Esophagus muscularis mucosa (tissue), 3 donors: ENCODE measurements at regions not wholly inside any gene's neighbourhood (a gene's known extent, or its start where the extent isn't known, plus 50 kb on each side); places are given as distances from the start of the nearest gene placed in this dataset.

Experiments used
- POLR2A ChIP-seq: fragments of 450-650 bp; IDR thresholded peaks from one replicate; pipeline ENCODE4 v1.6.1; 2017; ENCODE audit warnings: antibody characterized with exemption, moderate library complexity, mild to moderate bottlenecking, low read depth
- TF ChIP-seq, protein P1 (sequence below), 3 experiments: fragments of 200-600 bp in 2 of 3; fragments of 450-650 bp in 1 of 3; sonication (generic) in 2 of 3; IDR thresholded peaks; one replicate each; pipeline ENCODE4 v1.5.1; 2017 to 2019; ENCODE audit warnings: antibody characterized with exemption in 3 of 3, mild to moderate bottlenecking in 2 of 3, moderate library complexity in 1 of 3

- no peak for TF ChIP-seq POLR2A
- TF ChIP-seq, protein P1, sequence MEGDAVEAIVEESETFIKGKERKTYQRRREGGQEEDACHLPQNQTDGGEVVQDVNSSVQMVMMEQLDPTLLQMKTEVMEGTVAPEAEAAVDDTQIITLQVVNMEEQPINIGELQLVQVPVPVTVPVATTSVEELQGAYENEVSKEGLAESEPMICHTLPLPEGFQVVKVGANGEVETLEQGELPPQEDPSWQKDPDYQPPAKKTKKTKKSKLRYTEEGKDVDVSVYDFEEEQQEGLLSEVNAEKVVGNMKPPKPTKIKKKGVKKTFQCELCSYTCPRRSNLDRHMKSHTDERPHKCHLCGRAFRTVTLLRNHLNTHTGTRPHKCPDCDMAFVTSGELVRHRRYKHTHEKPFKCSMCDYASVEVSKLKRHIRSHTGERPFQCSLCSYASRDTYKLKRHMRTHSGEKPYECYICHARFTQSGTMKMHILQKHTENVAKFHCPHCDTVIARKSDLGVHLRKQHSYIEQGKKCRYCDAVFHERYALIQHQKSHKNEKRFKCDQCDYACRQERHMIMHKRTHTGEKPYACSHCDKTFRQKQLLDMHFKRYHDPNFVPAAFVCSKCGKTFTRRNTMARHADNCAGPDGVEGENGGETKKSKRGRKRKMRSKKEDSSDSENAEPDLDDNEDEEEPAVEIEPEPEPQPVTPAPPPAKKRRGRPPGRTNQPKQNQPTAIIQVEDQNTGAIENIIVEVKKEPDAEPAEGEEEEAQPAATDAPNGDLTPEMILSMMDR (IDR thresholded peaks at IDR 0.05): no peak
Observed at GRCh38 chr11:44454666-44455065, 110.8 kb upstream of the CD82 start.
